ENCODE measurements at regions not wholly inside any gene's neighbourhood (a gene's known extent, or its start where the extent isn't known, plus 50 kb on each side); places are given as distances from the start of the nearest gene placed in this dataset.

GRCh38 chr5:21694567-21694966 is 1158.6 kb downstream of the CDH12 start:
- no peak for TF ChIP-seq CTCF (IDR thresholded peaks at IDR 0.05)
- Histone ChIP-seq H3K27me3 (no peaks in the 10 kb centered on the region), H3K27ac (no peak overlapping the region), H3K9me3 (no peaks in the 10 kb centered on the region), H3K36me3 (no peaks in the 10 kb centered on the region), H3K4me1 (no peaks in the 10 kb centered on the region), H3K4me3 (no peak overlapping the region)
- DNase-seq = no peak
- intact Hi-C loops (cut with DNase I; ENCODE audit: low total_unique reads) = no loop called here

- Histone ChIP-seq H3K27ac (no peak overlapping the region), H3K27me3 (no peaks in the 10 kb centered on the region), H3K4me1 (no peaks in the 10 kb centered on the region), H3K9me3 (no peaks in the 10 kb centered on the region), H3K4me3 (no peak overlapping the region), H3K36me3 (no peaks in the 10 kb centered on the region)
- DNase-seq = no peak
- TF ChIP-seq CTCF (IDR thresholded peaks at IDR 0.05) = no peak
- intact Hi-C loops (cut with DNase I; ENCODE audit: low total_unique reads) = no loop called here
These were observed 1159.6 kb downstream of the CDH12 start for GRCh38 chr5:21693591-21693990.

GRCh38 chr5:21689587-21689986 is 1163.6 kb downstream of the CDH12 start:
- Histone ChIP-seq H3K9me3 (no peaks in the 10 kb centered on the region), H3K27ac (no peak overlapping the region), H3K27me3 (no peaks in the 10 kb centered on the region), H3K4me3 (no peak overlapping the region), H3K4me1 (no peaks in the 10 kb centered on the region), H3K36me3 (no peaks in the 10 kb centered on the region)
- DNase-seq = no peak
- intact Hi-C loops (cut with DNase I; ENCODE audit: low total_unique reads) = no loop called here
- no peak for TF ChIP-seq CTCF (IDR thresholded peaks at IDR 0.05)

GRCh38 chr5:21688655-21689054 is 1164.5 kb downstream of the CDH12 start:
- DNase-seq = no peak

GRCh38 chr5:21687621-21688020 is 1165.5 kb downstream of the CDH12 start:
- DNase-seq = no peak
- H3K4me1 ChIP-seq = no peaks in the 10 kb centered on the region
- no peak overlapping the region for H3K4me3 ChIP-seq
- no peaks in the 10 kb centered on the region for H3K36me3 ChIP-seq
- H3K9me3 ChIP-seq = no peaks in the 10 kb centered on the region
- intact Hi-C loops (cut with DNase I; ENCODE audit: low total_unique reads) = no loop called here
- H3K27ac ChIP-seq = no peak overlapping the region
- H3K27me3 ChIP-seq = no peaks in the 10 kb centered on the region
- TF ChIP-seq CTCF (IDR thresholded peaks at IDR 0.05) = no peak

More at GRCh38 chr5:21688655-21689054, 1164.5 kb downstream of the CDH12 start:
- H3K4me1 ChIP-seq = no peaks in the 10 kb centered on the region
- no peak overlapping the region for H3K27ac ChIP-seq
- intact Hi-C loops (cut with DNase I; ENCODE audit: low total_unique reads) = no loop called here
- H3K9me3 ChIP-seq = no peaks in the 10 kb centered on the region
- H3K4me3 ChIP-seq = no peak overlapping the region
- TF ChIP-seq CTCF (IDR thresholded peaks at IDR 0.05) = no peak
- H3K27me3 ChIP-seq = no peaks in the 10 kb centered on the region
- no peaks in the 10 kb centered on the region for H3K36me3 ChIP-seq

- H3K4me3 ChIP-seq = no peak overlapping the region
- no peak for TF ChIP-seq CTCF (IDR thresholded peaks at IDR 0.05)
- intact Hi-C loops (cut with DNase I; ENCODE audit: low total_unique reads) = no loop called here
- H3K9me3 ChIP-seq = no peaks in the 10 kb centered on the region
- no peaks in the 10 kb centered on the region for H3K27me3 ChIP-seq
- DNase-seq = no peak
- H3K27ac ChIP-seq = no peak overlapping the region
- H3K36me3 ChIP-seq = no peaks in the 10 kb centered on the region
- no peaks in the 10 kb centered on the region for H3K4me1 ChIP-seq
These were observed 1166.4 kb downstream of the CDH12 start for GRCh38 chr5:21686706-21687105.

Data from tibial artery (tissue), 4 donors.